Skin epidermis (tissue), 12 donors: ENCODE measurements at regions not wholly inside any gene's neighbourhood (a gene's known extent, or its start where the extent isn't known, plus 50 kb on each side); places are given as distances from the start of the nearest gene placed in this dataset.
"Not testable (repeated sequence)": the region's sequence is repeated elsewhere in the genome, so short reads cannot be mapped to it uniquely, and the experiment has no call there.

Experiments used
- H3K27ac ChIP-seq, 21 experiments: fragments of 200-600 bp; sonication (generic) in 11 of 21; one replicate each; pipeline ENCODE4 v1.5.0; 2020; ENCODE audit warnings: mild to moderate bottlenecking in 3 of 21, inconsistent platforms in 2 of 21, moderate library complexity in 2 of 21
- H3K4me3 ChIP-seq, 7 experiments: fragments of 200-600 bp; sonication (generic) in 2 of 7; one replicate each; pipeline ENCODE4 v1.5.0; 2020; ENCODE audit warnings: inconsistent platforms in 2 of 7, mild to moderate bottlenecking in 2 of 7, moderate library complexity in 1 of 7

GRCh38 chr6:84329516-84329915 lies 102.1 kb upstream of the CEP162 start:
- no peak overlapping the region for H3K27ac ChIP-seq
- H3K4me3 ChIP-seq = no peak overlapping the region

- Histone ChIP-seq H3K4me3 (no peak overlapping the region), H3K27ac (no peak overlapping the region)
Measured at GRCh38 chr6:84329077-84329476, 101.6 kb upstream of the CEP162 start.

- no peak overlapping the region for H3K4me3 ChIP-seq
- no peak overlapping the region for H3K27ac ChIP-seq
Measured at GRCh38 chr6:84317463-84317862, 90.0 kb upstream of the CEP162 start.

- no peak overlapping the region for H3K4me3 ChIP-seq
- peak overlapping the region in 1 of 21 experiments; percentile 50 for H3K27ac ChIP-seq
Measured at GRCh38 chr6:84314377-84314898, 87.0 kb upstream of the CEP162 start.

GRCh38 chr6:84309336-84309735 lies 81.9 kb upstream of the CEP162 start:
- Histone ChIP-seq H3K4me3 (no peak overlapping the region), H3K27ac (peak overlapping the region in 1 of 21 experiments; percentile 12)

- Histone ChIP-seq H3K27ac (no peak overlapping the region), H3K4me3 (no peak overlapping the region)
Measured at GRCh38 chr6:84304881-84305280, 77.4 kb upstream of the CEP162 start.

GRCh38 chr6:84291033-84291432 lies 63.6 kb upstream of the CEP162 start:
- not testable (repeated sequence) for H3K4me3 ChIP-seq, H3K27ac ChIP-seq

- H3K27ac ChIP-seq = no peak overlapping the region
- H3K4me3 ChIP-seq = no peak overlapping the region
Measured at GRCh38 chr6:84284428-84285049, 57.1 kb upstream of the CEP162 start.

- Histone ChIP-seq H3K27ac (no peak overlapping the region), H3K4me3 (no peak overlapping the region)
Measured at GRCh38 chr6:84282550-84282949, 55.1 kb upstream of the CEP162 start.

- H3K4me3 ChIP-seq = no peak overlapping the region
Measured at GRCh38 chr6:84280639-84281038, 53.2 kb upstream of the CEP162 start.

GRCh38 chr6:84280030-84280429 lies 52.6 kb upstream of the CEP162 start:
- H3K4me3 ChIP-seq = no peak overlapping the region

More at GRCh38 chr6:84280639-84281038, 53.2 kb upstream of the CEP162 start:
- no peak overlapping the region for H3K27ac ChIP-seq

GRCh38 chr6:84278321-84278998 lies 51.0 kb upstream of the CEP162 start:
- no peak overlapping the region for H3K4me3 ChIP-seq
- H3K27ac ChIP-seq = peak overlapping the region in 1 of 21 experiments; percentile 6

More at GRCh38 chr6:84280030-84280429, 52.6 kb upstream of the CEP162 start:
- H3K27ac ChIP-seq = no peak overlapping the region
